NCI-H748 (cell line): ENCODE measurements at regions not wholly inside any gene's neighbourhood (a gene's known extent, or its start where the extent isn't known, plus 50 kb on each side); places are given as distances from the start of the nearest gene placed in this dataset.
"Not testable (repeated sequence)": the region's sequence is repeated elsewhere in the genome, so short reads cannot be mapped to it uniquely, and the experiment has no call there.

Experiments used
- DNase-seq: peaks from one replicate; lab custom pipeline; 2025; ENCODE audit not compliant: unreplicated experiment; lab: John Stamatoyannopoulos, UW

DNA sequence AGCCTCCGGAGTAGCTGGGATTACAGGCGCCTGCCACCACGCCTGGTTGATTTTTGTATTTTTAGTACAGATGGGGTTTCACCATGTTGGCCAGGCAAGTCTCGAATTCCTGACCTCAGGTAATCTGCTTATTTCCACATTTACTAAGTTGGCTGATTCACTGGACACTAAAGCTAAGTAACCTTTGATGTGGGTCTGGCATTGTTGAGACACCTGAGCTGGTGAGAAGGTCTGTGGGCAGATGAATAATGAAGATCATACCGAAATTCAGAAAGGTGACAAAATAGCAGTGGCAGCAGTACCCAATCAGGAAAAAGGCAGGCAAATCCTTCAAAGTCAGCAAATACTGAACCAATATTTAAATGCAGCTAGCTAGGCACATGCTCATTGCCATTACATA, 210.6 kb upstream of the ZNF608 start:
- DNase-seq: no peak

DNA sequence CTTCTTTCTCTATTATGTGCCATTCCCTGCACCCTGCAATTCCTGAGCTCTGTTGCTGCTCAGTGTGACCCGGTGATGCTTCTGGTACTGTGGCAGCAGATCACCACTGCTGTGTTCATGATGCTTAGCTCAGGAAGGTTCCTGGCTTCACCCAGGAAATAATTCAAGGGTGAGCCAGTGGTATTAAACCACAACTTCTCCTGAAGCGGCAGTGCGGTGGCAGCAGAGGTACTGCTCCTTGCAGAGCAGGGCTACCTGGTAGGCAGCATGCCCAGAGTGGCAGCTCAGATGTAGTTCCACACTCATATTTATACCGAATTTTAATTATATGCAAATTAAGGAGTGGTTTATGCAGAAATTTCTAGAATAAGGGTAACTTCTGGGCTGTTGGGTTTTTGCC, 213.8 kb upstream of the ZNF608 start:
- no peak for DNase-seq

DNA sequence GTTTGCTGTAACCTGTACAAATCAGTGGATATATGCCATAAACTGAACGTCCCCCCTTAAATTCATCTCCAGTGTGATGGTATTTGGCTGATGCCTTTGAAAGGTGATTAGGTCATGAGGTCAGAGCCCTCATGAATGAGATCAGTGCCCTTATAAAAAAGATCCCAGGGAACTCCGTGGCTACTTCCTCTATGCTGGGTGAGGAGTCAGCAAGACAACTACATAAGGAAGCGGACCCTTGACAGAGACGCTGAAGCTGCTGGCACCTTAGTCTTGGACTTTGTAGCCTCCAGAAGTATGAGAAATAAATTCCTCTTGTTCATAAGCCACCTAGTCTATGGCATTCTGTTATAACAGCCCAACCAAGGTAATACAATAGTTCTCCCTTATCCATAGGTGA, 215.1 kb upstream of the ZNF608 start:
- DNase-seq: no peak

DNA sequence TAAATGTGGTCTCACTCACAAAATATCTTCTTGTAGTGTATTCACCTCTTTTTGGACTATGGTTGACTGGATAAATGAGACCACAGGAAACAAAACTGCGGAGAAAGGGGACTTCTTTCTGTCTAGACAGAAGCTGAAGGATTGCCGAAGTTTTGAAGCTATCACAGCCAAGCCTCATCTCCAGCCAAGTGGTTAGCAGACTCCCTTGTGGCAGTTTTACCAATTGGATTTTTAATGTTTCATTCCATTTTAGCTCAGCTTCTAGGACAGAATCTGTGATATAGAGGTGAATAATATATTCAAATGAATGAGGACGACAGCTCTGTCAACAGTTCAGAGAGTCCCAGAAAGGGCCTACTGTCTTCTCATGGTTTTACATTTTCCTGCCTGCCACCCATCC, 215.7 kb upstream of the ZNF608 start:
- no peak for DNase-seq

DNA sequence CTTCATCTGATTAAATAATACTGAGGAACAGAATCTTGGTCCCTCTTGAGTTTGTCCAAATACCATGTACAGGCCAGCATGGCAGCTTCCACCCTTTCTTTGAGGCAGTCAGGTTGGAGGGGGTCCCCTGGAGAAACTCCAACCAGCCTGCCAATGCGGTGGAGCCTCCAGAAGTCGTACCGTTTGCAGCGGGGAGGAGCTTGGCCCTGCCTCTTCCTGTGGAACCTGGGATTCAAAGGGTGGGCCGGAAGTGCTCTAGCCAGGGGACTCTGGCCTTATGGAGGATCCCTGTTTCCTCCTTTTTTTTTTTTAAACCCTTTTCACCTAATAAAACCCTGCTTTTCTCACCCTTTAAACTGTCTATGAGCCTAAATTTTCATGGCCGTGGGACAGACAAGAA, 216.3 kb upstream of the ZNF608 start:
- no peak for DNase-seq

DNA sequence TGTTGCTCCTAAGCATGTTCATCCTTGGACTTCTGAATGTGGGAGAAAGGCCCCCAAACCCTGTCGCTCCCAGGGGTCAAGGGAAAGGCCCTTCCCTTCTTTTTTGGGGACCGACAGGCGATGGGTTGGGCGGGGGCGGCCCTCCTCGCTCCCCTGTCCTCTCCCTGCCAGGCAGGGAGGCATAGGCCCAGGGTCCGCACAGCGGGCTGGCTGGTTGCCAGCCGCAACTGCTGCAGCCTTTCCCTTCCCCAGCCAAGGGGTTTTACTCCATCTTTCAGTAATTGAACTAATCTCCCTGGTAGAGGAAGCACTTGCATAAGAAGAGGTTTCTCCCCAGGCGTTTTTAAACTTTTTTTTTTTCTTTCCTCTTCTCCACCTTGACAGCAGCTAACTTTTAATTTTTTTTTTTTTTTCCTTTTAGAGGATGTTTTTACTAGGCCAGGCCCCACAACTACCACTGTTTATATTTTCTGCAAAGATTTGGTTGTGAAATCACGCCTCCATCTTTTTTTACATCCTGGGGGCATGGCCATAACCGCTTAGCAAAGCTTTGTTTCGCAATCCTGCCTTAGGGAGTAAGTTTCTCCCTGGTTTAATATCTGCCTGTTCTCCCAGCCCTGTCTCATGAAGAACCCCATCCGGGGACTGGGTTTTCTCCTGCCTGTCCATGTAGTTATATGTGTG, 216.9 kb upstream of the ZNF608 start:
- no peak for DNase-seq

DNA sequence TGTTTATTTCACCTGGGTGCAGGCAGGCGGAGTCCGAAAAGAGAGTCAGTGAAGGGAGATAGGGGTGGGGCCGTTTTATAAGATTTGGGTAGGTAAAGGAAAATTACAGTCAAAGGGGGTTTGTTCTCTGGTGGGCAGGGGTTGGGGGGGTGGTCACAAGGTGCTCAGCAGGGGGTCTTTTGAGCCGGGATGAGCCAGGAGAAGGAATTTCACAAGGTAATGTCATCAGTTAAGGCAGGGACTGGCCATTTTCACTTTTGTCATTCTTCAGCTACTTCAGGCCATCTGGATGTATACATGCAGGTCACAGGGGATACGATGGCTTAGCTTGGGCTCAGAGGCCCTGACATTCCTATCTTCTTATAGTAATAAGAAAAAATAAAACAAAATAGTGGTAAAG, 220.3 kb upstream of the ZNF608 start:
- not testable (repeated sequence) for DNase-seq

DNA sequence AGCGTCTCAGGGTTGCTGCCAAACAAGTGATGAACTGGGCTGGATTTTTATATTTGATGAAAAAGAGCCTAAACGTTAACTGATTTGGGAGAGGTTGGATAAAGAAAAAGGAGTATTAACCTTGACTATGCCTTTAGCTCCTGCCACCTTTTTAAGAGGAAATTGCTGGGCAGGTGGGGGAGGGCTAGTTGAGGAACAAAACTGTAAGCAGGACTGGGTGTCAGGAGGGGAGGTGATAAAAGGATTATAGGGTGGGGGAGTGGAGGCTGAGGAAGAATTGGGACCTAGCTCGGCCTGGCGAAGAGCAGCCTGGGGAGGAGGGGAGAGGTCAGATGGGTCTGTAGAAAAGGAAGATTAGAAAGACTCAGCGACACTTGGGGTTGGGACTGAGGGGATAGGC, 223.9 kb upstream of the ZNF608 start:
- DNase-seq: not testable (repeated sequence)

DNA sequence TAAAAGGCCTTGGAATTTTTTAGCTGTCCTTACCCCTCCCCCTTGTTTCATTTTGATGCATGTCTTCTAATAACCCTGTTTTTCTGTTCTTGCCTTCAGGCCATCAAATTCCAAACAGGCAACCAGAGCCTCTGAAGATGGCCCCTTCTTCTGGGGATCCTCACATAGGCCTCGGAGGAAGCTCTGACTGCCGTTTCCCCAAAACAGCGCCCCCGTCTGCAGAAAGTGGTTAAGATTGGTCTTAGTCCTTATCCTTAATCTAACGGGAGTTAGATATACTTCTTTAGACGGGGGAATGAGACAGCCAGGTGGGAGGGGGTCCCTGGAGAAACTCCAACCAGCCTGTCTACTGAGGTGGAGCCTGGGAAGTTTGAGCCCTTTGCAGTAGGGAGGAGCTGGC, 226.3 kb upstream of the ZNF608 start:
- DNase-seq: no peak

DNA sequence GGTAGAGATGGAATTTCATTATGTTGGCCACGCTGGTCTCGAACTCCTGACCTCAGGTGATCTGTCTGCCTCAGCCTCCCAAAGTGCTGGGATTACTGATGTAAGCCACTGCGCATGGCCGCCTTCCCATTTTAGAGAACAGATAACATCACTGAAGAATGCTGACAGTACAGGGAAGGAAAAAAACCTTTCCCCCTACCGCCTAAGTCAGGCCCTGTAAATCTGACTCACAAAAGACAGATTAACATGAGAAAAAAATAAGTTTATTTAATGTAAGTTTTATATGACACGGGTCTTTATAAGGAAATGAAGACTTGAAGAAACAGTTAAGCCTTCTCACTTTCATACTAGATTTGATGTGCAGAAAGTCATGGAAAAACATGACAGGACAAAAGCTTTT, 227.2 kb upstream of the ZNF608 start:
- no peak for DNase-seq

DNA sequence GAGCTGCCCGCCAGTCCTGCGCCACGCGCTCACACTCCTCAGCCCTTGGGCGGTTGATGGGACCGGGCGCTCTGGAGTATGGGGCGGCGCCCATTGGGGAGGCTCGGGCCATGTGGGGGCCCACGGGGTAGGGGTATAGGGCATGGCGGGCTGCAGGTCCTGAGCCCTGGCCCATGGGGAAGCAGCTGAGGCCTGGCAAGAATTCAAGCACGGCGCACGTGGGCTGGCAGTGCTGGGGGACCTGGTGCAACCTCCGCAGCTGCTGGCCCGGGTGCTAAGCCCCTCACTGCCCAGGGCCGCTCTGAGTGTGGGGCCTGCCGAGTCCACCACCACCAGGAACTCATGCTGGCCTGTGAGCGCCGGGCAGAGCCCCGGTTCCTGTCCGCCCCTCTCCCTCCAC, 229.6 kb upstream of the ZNF608 start:
- no peak for DNase-seq

DNA sequence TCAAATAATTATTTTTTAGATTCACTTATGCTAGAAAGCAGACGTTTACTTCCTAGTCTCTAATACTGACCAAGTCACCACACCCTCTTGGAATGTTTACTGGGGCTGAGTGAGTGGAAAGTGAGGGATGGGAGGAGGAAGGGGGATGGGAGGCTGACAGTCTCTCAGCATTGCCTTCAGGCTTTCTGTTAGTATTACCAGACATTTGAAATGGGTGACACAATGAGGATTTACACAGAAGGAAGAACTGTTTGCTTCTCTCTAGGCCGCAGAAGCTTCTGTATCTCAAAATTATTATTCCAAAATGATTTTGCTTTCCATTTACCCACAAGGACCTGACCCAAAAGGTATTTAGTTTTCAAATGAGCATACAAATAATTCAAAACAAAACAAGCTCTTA, 232.8 kb upstream of the ZNF608 start:
- DNase-seq: peak; percentile 66

DNA sequence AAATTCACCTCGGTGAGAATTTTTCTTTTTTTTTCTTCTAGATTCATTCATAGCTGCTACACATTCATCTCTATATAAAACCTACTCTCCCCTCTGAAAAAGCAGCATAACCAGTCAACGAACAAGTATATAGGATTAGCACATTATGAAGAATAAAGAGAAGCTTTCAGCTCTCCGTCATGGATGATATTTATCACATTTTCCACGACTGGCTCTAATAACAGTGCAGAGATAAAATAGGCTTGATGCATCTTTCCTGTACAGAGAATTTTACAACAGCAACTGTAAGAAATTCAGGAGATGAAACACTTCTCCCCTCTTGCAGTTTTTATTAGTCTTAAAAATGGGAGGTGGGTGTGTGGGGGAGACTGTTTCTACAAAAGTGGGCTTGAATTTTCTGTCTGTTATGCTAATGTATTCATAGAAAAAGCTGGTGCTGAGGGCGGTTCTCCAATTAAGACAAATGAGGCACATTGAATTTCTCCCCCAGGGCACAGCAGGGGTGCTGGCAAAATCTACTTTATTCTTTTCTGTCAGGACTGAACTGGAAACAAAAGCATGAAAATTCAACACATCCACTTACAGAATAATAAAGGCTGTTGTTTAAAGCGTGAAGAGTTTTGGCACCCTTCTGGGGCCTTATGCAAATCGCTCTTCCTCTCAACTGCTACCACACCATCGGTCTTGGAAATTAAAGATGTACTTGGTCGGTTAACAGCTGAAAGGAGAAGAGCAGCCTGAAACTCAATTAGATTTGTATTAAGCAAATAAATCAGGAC, 233.9 kb upstream of the ZNF608 start:
- DNase-seq: peak; percentile 92

DNA sequence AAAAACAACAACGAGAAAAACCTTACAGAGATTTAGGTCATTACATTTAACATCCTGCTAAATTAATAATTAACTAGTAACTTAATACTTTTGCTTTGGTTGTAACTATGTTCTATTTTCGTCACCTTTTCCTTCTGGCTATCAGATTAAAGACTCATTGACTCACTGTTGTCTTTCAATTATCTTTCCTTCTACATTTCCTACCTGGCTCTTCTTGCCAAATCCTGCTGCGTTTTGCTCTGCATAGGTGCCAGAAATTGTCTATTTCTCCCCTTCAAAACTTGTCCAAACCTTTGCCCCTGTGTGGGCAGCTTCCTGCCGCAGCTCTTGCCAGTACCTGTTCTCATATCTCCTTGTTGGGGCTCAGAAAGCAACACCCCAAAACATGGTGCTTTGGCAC, 235.5 kb upstream of the ZNF608 start:
- DNase-seq: no peak

DNA sequence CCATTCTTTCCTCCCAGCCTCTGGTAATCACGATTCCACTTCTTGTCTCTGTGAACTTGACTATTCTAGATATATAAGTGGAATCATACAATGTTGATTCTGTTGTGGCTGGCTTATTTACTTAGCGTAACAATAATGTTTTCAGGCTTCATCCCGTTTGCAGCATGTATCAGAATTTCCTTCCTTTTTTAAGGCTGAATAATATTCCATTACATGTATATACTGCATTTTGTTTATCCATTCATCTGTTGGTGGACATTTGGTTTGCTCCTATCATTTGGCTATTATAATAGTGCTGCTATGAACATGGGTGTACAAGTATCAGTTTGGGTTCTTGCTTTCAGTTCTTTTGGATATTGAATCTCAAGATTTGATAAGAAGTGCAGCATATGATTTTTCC, 239.7 kb upstream of the ZNF608 start:
- DNase-seq: no peak

DNA sequence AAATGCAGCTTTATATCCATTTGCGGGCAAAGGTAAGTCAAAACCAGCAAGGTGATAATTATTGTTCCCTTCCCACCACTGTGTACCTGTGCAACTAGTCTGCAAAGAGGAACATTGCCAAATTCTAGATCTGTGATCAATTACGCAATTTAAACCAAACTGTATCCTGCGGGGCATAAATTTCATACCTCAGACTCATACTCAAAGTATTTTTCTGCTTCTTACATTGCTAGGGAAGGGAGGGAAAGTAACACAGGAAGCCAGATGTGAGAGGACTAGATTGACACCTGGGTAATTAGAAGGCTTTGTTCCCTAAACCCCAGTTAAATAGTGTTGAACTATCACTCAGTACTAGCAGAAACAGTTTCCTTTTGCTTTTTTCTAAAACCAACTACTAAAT, 240.2 kb upstream of the ZNF608 start:
- DNase-seq: no peak

DNA sequence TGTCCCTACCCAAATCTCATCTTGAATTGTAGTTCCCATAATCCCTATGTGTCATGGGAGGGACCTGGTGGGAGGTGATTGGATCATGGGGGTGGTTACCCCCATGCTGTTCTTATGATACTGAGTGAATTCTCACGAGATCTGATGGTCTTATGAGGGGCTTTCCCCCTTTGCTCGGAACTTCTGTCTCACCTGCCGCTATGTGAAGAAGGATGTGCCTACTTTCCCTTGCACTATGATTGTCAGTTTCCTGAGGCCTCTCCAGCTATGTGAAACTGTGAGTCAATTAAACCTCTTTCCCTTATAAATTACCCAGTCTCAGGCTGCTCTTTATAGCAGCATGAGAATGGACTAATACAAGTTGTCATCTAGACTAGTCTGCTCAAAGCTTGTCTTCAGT, 241.3 kb upstream of the ZNF608 start:
- not testable (repeated sequence) for DNase-seq

DNA sequence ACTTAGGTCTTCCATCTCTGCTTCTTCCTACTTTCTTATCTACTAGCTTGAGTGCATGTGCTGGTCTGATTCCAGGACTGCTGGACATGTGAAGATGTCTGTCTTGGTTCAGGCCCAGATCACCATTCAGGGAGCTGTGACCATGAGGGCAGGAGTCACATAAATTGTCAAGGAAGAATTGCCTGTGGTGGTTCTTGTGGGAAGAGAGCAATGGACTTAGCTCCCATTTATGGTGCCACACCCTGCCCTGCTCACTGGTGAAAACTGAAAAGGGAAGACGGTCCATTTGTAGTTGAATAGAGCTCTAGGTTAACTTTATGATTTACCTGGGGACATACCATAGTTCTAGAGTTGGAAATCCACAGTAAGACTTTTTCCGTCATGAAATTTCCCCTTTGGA, 244.3 kb upstream of the ZNF608 start:
- no peak for DNase-seq

DNA sequence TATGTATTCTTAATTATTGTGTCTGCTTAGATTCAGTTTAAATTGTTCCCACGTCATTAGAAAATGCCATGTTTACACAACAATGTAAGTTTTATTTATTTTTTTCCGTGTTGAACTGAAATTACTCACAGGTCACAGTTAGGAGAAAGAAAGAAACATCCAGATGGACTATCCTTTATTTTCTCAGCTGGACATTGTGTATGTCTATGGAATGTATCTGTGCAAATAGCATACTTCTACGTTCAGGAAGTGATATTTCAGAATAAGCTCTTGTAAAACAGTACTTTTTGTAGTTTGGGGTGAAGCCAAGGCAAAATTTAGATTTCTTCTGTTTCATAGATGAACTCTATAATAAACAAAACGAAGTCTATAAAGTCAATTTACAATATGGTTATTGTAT, 249.0 kb upstream of the ZNF608 start:
- no peak for DNase-seq

DNA sequence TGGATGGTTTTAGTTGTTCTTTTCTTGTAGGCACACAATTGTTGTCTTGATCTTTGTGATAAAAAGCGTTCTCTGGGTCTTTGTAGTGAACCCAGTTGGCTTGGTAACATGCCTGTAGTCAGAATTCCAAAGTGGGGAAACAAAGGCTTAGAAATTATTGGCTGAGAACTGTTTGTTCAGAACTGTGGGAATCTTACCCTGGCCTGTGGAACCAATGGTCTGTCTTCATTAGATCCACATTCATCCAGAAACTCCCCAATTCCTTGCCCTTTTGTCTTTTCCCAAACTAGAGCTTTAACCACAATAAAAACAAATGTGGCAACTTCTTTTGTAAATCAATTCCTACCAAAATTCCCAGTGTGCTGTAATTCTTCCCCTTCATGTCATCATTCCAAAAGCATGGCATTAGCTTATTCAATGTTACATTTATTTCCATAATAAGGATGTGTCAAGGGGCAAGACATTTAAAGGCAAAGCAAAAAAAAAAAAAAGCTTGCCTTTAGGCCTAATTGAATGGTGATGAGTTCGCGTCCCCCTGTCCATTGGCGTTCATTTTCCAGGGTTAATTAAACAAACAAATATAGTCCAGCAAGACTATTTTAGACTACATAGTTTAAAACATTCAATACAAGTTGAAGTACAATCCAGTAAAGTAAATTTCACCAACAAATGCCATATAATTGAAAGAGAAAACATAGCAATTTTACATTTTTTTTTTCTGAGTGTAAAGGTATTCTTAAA, 249.8 kb upstream of the ZNF608 start:
- DNase-seq: no peak

DNA sequence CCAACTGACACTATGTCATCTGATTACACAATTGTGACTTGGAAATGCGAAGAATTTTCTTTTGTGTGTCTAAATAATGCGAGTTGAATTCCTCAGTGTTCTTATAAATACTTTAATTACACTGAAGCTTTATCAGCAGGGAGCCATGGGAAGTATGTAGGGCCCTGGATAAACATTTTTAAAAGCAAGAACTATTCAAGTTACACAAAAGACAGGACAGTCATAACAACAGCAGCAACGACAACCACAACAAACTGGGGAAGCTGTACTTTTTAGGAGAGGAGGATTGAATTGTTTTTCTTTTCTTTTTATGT, 250.3 kb upstream of the ZNF608 start:
- no peak for DNase-seq

DNA sequence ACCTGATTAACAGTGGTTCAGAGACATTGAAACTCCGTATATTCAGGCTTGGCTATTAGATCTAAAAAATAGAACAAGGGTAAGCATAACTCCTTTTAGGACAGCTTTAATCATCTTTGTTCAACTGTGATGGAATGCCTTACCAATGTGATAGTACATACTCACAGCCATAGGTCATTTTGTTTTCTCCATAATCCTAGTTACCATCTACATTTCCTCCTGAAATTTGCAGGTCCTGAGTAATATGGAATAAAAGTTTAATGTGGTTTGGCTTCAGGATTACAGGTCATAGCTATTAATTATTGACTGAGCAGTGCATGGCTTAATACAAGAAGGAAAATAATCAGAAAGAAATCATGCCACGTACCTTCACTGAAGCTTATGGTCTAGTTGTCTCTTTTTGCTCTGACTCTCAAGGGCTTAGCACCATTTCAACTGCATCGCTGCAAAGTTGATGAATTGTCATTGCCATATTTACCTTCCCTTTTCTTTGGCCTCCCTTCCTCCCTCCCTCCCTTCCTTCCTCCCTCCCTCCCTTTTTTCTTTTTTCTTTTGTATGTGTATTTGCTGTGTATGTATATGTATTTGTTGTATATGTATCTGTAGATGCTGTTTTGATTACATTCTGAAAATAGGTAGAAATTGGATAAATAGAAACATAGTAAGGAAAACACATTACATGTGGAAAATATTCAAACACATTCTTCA, 250.9 kb upstream of the ZNF608 start:
- DNase-seq: no peak
